HCT116 (cell line): ENCODE measurements at regions not wholly inside any gene's neighbourhood (a gene's known extent, or its start where the extent isn't known, plus 50 kb on each side); places are given as distances from the start of the nearest gene placed in this dataset.

Experiments
- EGR1 ChIP-seq: IDR thresholded peaks from 2 replicates; pipeline ENCODE4 v1.6.1; 2012; ENCODE audit warnings: low read depth
- EZH2 ChIP-seq: fragments of 200-600 bp; sonication (generic); IDR thresholded peaks from 2 replicates; pipeline ENCODE4 v1.6.1; 2017; ENCODE audit warnings: antibody characterized with exemption, mixed run types
- EZH2phosphoT487 ChIP-seq: fragments of 200-600 bp; IDR thresholded peaks from 2 replicates; pipeline ENCODE4 v1.6.1; 2018; ENCODE audit warnings: antibody characterized with exemption, borderline replicate concordance
- FOSL1 ChIP-seq: IDR thresholded peaks from 2 replicates; pipeline ENCODE4 v1.6.1; 2012; ENCODE audit warnings: low read depth
- POLR2A ChIP-seq: IDR thresholded peaks from 2 replicates; pipeline ENCODE4 v1.7.0; 2011; ENCODE audit warnings: borderline replicate concordance; ENCODE audit not compliant: insufficient read depth, insufficient read length; ENCODE audit errors: extremely low read depth
- POLR2AphosphoS5 ChIP-seq: IDR thresholded peaks from 2 replicates; pipeline ENCODE4 v1.6.1; 2011; ENCODE audit warnings: mild to moderate bottlenecking, low read depth, low read length, moderate library complexity
- RAD21 ChIP-seq: IDR thresholded peaks from 2 replicates; pipeline ENCODE4 v1.6.1; 2012; ENCODE audit warnings: low read depth, mild to moderate bottlenecking
- SIN3A ChIP-seq: IDR thresholded peaks from 2 replicates; pipeline ENCODE4 v1.6.1; 2012; ENCODE audit warnings: low read depth
- YY1 ChIP-seq: IDR thresholded peaks from 2 replicates; pipeline ENCODE4 v1.6.1; 2011; ENCODE audit warnings: low read length, low read depth, moderate library complexity, mild to moderate bottlenecking; ENCODE audit not compliant: insufficient replicate concordance; ENCODE audit errors: extremely low read depth
- TF ChIP-seq, protein P1 (sequence below), 3 experiments: fragments of 200-600 bp in 1 of 3; sonication (generic) in 1 of 3; IDR thresholded peaks in 2 of 3; conservative IDR thresholded peaks in 1 of 3; 2 replicates each; pipeline ENCODE4 v1.5.1; 2012 to 2017; ENCODE audit warnings: low read depth in 2 of 3, low read length in 2 of 3, antibody characterized with exemption in 1 of 3, borderline replicate concordance in 1 of 3, control low read depth in 1 of 3, mild to moderate bottlenecking in 1 of 3, mixed read lengths in 1 of 3, mixed run types in 1 of 3, moderate library complexity in 1 of 3; ENCODE audit not compliant: insufficient read depth in 1 of 3
- TF ChIP-seq, protein P2 (sequence below): IDR thresholded peaks from 2 replicates; pipeline ENCODE4 v1.6.1; 2012

DNA sequence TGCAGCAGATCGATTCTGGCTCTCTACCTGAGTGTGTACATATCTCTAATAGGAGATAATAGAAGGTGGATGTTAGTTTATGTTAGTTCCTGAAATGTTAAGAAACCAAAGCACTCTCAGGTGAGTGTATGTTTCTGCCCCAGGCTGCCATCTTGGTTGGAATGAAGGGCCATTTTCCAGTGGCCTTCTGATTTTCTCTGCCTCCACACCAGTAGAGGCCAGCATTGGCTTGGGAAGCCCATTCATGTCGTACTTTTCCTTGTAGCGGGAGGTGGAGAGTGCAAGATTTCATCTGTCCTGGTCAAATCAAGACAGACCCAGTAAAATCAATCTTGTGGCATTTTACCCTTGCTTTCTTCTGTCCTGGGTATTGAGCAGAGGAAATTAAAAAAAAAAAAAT, 91.0 kb downstream of the GAS1 start:
- no peak for TF ChIP-seq EZH2
- TF ChIP-seq, protein P1, sequence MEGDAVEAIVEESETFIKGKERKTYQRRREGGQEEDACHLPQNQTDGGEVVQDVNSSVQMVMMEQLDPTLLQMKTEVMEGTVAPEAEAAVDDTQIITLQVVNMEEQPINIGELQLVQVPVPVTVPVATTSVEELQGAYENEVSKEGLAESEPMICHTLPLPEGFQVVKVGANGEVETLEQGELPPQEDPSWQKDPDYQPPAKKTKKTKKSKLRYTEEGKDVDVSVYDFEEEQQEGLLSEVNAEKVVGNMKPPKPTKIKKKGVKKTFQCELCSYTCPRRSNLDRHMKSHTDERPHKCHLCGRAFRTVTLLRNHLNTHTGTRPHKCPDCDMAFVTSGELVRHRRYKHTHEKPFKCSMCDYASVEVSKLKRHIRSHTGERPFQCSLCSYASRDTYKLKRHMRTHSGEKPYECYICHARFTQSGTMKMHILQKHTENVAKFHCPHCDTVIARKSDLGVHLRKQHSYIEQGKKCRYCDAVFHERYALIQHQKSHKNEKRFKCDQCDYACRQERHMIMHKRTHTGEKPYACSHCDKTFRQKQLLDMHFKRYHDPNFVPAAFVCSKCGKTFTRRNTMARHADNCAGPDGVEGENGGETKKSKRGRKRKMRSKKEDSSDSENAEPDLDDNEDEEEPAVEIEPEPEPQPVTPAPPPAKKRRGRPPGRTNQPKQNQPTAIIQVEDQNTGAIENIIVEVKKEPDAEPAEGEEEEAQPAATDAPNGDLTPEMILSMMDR (IDR thresholded peaks at IDR 0.05 in 2 of 3, conservative IDR thresholded peaks at IDR 0.05 in 1 of 3; ENCODE audit: borderline replicate concordance in 1 of 3, insufficient read depth in 1 of 3, low read depth in 2 of 3, low read length in 2 of 3) = no peak
- no peak for TF ChIP-seq SIN3A
- TF ChIP-seq YY1 = no peak
- TF ChIP-seq POLR2AphosphoS5 = no peak
- no peak for TF ChIP-seq POLR2A
- no peak for TF ChIP-seq RAD21
- no peak for TF ChIP-seq EZH2phosphoT487
- no peak for TF ChIP-seq FOSL1
- TF ChIP-seq EGR1 = no peak
- TF ChIP-seq, protein P2, sequence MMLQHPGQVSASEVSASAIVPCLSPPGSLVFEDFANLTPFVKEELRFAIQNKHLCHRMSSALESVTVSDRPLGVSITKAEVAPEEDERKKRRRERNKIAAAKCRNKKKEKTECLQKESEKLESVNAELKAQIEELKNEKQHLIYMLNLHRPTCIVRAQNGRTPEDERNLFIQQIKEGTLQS = no peak
